Keratinocyte (primary cell): ENCODE measurements at regions not wholly inside any gene's neighbourhood (a gene's known extent, or its start where the extent isn't known, plus 50 kb on each side); places are given as distances from the start of the nearest gene placed in this dataset.

Experiments
- EZH2 ChIP-seq: IDR thresholded peaks from one replicate; pipeline ENCODE4 v1.6.1; 2012; ENCODE audit warnings: inconsistent platforms, mild to moderate bottlenecking, low read length, moderate library complexity
- TF ChIP-seq, protein P1 (sequence below), 3 experiments: IDR thresholded peaks in 1 of 3; conservative IDR thresholded peaks in 1 of 3; optimal IDR thresholded peaks in 1 of 3; 2 replicates in 2 of 3; 3 replicates in 1 of 3; pipeline versions ENCODE3 to v1.5.1; 2011; ENCODE audit warnings: low read length in 3 of 3, mild to moderate bottlenecking in 3 of 3, moderate library complexity in 2 of 3, control low read depth in 1 of 3, inconsistent platforms in 1 of 3; ENCODE audit not compliant: insufficient read depth in 2 of 3; ENCODE audit errors: extremely low read depth in 1 of 3

GRCh38 chr4:114389070-114389685, 209.4 kb upstream of the UGT8 start:
- TF ChIP-seq, protein P1, sequence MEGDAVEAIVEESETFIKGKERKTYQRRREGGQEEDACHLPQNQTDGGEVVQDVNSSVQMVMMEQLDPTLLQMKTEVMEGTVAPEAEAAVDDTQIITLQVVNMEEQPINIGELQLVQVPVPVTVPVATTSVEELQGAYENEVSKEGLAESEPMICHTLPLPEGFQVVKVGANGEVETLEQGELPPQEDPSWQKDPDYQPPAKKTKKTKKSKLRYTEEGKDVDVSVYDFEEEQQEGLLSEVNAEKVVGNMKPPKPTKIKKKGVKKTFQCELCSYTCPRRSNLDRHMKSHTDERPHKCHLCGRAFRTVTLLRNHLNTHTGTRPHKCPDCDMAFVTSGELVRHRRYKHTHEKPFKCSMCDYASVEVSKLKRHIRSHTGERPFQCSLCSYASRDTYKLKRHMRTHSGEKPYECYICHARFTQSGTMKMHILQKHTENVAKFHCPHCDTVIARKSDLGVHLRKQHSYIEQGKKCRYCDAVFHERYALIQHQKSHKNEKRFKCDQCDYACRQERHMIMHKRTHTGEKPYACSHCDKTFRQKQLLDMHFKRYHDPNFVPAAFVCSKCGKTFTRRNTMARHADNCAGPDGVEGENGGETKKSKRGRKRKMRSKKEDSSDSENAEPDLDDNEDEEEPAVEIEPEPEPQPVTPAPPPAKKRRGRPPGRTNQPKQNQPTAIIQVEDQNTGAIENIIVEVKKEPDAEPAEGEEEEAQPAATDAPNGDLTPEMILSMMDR (optimal IDR thresholded peaks at IDR 0.05 in 1 of 3, IDR thresholded peaks at IDR 0.05 in 1 of 3, conservative IDR thresholded peaks at IDR 0.05 in 1 of 3; ENCODE audit: extremely low read depth in 1 of 3, insufficient read depth in 2 of 3, low read length in 3 of 3): no peak
- no peak for TF ChIP-seq EZH2
